ENCODE measurements at regions not wholly inside any gene's neighbourhood (a gene's known extent, or its start where the extent isn't known, plus 50 kb on each side); places are given as distances from the start of the nearest gene placed in this dataset.

DNA sequence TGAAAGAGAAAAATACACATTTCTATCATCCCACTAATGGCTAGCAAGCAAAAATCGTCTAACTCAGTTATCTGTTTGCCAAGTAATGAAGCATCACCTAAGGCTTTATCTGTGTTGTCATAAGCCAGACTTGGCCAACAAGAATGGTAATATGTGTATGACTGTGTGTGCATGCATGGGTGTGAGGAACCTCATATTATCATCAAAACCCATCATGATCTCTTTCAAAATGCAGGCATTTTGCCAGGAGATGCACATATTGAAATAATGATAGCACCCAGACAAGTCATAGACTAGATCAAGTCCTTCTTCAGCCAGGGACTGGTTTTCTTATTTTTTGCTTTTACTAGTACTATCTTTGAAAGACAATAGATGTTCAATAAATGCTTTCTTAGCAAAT is 172.5 kb upstream of the FMR1 start:
- Histone ChIP-seq H3K9ac (ENCODE audit: low read length) (no peak overlapping the region), H3K27ac (ENCODE audit: low read length) (no peak overlapping the region), H2AFZ (ENCODE audit: low read length) (no peak overlapping the region), H4K20me1 (ENCODE audit: insufficient read depth, low read length) (no peaks in the 10 kb centered on the region), H3F3A (ENCODE audit: insufficient read depth, low read length) (no peaks in the 10 kb centered on the region), H3K36me3 (replicated peaks; ENCODE audit: insufficient read depth, low read length) (no peaks in the 10 kb centered on the region), H3K4me1 (ENCODE audit: low read length) (no peaks in the 10 kb centered on the region), H3K27me3 (replicated peaks; ENCODE audit: insufficient read depth, low read length) (no peaks in the 10 kb centered on the region), H3K9me2 (replicated peaks; ENCODE audit: insufficient read depth, low read length) (no peaks in the 10 kb centered on the region), H3K4me2 (ENCODE audit: low read depth, low read length) (no peak overlapping the region), H3K79me2 (ENCODE audit: low read length) (no peaks in the 10 kb centered on the region), H3K4me3 (ENCODE audit: low read length) (no peak overlapping the region), H3K9me3 (replicated peaks; ENCODE audit: insufficient read depth, low read length) (no peaks in the 10 kb centered on the region)
- DNase-seq, result no peak
- TF ChIP-seq CTCF (IDR thresholded peaks at IDR 0.05; ENCODE audit: low read length) (no peak), EZH2 (optimal IDR thresholded peaks at IDR 0.05; ENCODE audit: low read depth, low read length) (no peak)

DNA sequence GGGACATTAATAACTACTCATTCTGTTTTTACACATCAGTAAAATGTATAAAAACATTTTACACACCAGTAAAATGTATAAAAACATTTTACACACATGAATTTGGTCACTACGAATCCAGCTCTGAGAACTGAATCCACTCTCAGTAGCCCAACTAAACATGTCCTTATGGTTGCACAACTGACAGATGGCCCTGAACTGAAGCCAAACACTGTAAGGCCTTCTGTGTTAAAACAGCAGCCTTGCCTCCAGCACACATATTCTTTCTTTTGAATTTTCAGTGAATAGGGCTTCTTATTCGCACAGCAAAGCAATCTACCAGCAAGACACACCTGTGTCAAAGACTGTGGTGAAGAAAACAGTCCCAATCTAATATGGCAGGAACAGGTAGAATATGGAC is 169.9 kb upstream of the FMR1 start:
- DNase-seq, result no peak
- Histone ChIP-seq H3K9me3 (replicated peaks; ENCODE audit: insufficient read depth, low read length) (no peaks in the 10 kb centered on the region), H3K27ac (ENCODE audit: low read length) (no peak overlapping the region), H4K20me1 (ENCODE audit: insufficient read depth, low read length) (no peaks in the 10 kb centered on the region), H3K36me3 (replicated peaks; ENCODE audit: insufficient read depth, low read length) (no peaks in the 10 kb centered on the region), H3K79me2 (ENCODE audit: low read length) (no peaks in the 10 kb centered on the region), H3K9me2 (replicated peaks; ENCODE audit: insufficient read depth, low read length) (no peaks in the 10 kb centered on the region), H3K4me1 (ENCODE audit: low read length) (no peaks in the 10 kb centered on the region), H3K27me3 (replicated peaks; ENCODE audit: insufficient read depth, low read length) (no peaks in the 10 kb centered on the region), H3K9ac (ENCODE audit: low read length) (no peak overlapping the region), H2AFZ (ENCODE audit: low read length) (no peak overlapping the region), H3K4me2 (ENCODE audit: low read depth, low read length) (no peak overlapping the region), H3K4me3 (ENCODE audit: low read length) (no peak overlapping the region), H3F3A (ENCODE audit: insufficient read depth, low read length) (no peaks in the 10 kb centered on the region)
- no peak for TF ChIP-seq EZH2phosphoT487 (IDR thresholded peaks at IDR 0.05; ENCODE audit: low read length)
- TF ChIP-seq EZH2 (optimal IDR thresholded peaks at IDR 0.05; ENCODE audit: low read depth, low read length), result no peak
- TF ChIP-seq CTCF (IDR thresholded peaks at IDR 0.05; ENCODE audit: low read length), result no peak

DNA sequence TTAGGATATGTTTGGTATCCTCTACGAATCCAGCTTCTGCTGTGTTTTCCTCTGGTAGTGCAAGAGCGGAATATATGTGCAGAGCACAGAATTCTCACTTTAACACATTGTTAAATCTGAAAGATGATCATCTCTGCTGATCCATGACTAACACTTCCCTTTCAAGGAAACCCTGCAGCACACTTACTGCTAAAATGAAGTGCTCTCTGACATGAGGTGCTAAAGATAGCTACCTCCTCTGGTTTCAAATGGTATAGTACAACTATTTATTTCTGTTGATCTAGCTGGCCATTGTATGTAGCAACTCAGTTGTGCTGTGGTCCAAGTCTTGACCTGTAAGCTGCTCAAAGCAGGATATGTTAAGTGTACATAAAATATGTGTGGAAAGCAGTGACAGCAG is 162.4 kb upstream of the FMR1 start:
- Histone ChIP-seq H3K9ac (ENCODE audit: low read length) (no peak overlapping the region), H3F3A (ENCODE audit: insufficient read depth, low read length) (no peaks in the 10 kb centered on the region), H3K27me3 (replicated peaks; ENCODE audit: insufficient read depth, low read length) (no peaks in the 10 kb centered on the region), H3K9me2 (replicated peaks; ENCODE audit: insufficient read depth, low read length) (no peaks in the 10 kb centered on the region), H3K4me2 (ENCODE audit: low read depth, low read length) (no peak overlapping the region), H3K79me2 (ENCODE audit: low read length) (no peaks in the 10 kb centered on the region), H3K9me3 (replicated peaks; ENCODE audit: insufficient read depth, low read length) (no peaks in the 10 kb centered on the region), H3K27ac (ENCODE audit: low read length) (no peak overlapping the region), H3K36me3 (replicated peaks; ENCODE audit: insufficient read depth, low read length) (no peaks in the 10 kb centered on the region), H3K4me3 (ENCODE audit: low read length) (no peak overlapping the region), H2AFZ (ENCODE audit: low read length) (no peak overlapping the region), H4K20me1 (ENCODE audit: insufficient read depth, low read length) (no peaks in the 10 kb centered on the region), H3K4me1 (ENCODE audit: low read length) (no peaks in the 10 kb centered on the region)
- TF ChIP-seq EZH2phosphoT487 (IDR thresholded peaks at IDR 0.05; ENCODE audit: low read length) (no peak), CTCF (IDR thresholded peaks at IDR 0.05; ENCODE audit: low read length) (no peak), EZH2 (optimal IDR thresholded peaks at IDR 0.05; ENCODE audit: low read depth, low read length) (no peak)
- no peak for DNase-seq

Data from MM.1S (cell line).